Fibroblast of gingiva (primary cell): ENCODE measurements at regions not wholly inside any gene's neighbourhood (a gene's known extent, or its start where the extent isn't known, plus 50 kb on each side); places are given as distances from the start of the nearest gene placed in this dataset.

Experiments used
- DNase-seq: peaks from one replicate; pipeline ENCODE4 v3.0.0-alpha.2; 2011; ENCODE audit warnings: low read depth

DNA sequence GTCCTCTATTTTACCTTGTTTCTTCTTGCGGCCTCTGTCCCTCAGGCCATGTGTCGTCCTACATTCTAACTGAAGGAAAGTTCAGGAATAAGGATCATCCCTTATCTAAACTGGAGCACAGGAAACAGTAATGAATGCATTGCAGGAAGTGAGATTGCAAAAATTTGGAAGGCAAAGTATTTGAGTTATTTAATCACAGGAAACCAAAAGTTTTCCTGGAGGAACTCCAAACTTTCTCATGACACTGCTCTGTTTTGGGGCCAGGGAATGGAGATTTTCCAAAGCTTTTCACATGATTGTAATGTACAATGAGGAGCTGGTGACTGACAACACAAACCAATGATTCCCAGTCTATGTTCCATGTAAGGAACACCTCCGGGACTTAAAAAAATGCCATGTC is 57.8 kb upstream of the PLSCR4 start:
- peak; percentile 76 for DNase-seq

DNA sequence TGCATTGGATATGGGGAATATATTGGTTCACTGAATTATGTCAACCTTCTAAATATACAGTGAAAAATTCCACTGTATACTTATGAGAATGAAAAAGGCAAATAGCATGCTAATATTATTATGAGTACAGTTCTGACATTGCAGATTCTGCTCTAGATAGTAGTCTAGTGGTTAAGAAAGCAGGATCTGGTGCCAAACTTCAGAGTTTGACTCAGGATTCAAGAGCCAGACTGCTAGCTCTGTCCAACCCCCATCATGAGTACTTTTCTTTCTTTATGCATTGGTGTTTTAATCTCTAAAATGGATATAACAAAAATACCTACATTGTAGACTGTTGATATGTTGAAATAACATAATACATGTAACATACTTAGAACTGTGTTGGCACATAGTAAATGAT is 57.3 kb upstream of the PLSCR4 start:
- DNase-seq = peak; percentile 68

DNA sequence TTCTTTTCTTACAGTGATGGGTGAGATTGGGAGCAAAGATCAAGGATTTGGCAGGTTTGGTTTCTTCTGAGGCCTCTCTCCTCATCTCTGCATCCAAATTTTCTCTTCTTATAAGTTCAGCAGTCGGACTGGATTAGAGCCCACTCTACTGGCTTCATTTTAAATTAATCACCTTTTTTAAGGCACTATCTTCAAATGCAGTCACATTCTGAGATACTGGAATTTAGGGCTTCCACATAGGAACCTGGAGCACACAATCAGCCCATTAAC is 56.5 kb upstream of the PLSCR4 start:
- DNase-seq = no peak

DNA sequence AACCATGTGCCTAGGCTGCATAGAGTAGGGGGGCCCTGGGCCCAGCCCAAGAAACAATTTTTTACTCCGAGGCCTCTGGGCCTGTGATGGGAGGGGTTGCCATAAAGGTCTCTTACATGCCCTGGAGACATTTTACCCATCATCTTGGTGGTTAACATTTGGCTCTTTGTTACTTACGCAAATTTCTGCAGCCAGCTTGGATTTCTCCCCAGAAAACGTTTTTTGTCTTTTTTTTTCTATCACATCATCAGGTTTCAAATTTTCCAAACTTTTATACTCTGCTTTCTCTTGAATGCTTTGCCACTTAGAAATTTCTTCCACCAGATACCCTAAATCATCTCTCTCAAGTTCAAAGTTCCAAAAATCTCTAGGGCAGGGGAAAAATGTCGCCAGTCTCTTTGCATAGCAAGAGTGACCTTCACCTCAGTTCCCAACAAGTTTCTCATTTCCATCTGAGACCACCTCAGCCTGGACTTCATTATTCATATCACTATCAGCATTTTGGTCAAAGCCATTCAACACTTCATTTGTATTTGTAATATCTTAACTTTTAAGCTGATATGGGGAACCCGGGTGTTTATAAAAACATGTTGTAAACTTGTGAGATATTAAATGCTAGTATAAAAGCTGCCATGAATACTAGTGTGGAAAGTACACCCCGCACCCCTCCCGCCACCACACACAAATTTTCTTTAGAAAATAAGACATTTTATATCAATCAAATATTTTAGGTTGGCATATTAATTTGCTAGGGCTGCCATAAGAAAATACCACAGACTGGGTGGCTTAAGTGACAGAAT is 56.0 kb upstream of the PLSCR4 start:
- DNase-seq = no peak

DNA sequence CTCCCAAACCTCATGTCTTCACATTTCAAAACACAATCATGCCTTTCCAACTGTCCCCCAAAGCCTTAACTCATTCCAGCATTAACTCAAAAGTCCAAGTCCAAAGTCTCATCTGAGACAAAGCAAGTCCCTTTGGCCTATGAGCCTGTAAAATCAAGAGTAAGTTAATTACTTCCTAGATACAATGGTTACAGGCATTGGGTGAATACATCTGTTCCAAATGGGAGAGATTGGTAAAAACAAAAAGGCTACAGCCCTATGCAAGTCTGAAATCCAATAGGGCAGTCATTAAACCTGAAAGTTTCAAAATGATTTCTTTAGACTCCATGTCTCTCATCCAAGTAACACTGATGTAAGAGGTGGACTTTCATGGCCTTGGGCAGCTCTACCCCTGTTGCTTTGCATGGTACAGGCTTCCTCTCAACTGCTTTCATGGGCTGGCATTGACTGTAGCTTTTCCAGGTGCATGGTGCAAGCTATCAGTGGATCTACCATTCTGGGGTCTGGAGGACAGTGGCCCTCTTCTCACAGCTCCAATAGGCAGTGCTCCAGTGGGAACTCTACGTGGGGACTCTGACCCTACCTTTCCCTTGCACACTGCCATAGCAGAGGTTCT is 55.0 kb upstream of the PLSCR4 start:
- no peak for DNase-seq

DNA sequence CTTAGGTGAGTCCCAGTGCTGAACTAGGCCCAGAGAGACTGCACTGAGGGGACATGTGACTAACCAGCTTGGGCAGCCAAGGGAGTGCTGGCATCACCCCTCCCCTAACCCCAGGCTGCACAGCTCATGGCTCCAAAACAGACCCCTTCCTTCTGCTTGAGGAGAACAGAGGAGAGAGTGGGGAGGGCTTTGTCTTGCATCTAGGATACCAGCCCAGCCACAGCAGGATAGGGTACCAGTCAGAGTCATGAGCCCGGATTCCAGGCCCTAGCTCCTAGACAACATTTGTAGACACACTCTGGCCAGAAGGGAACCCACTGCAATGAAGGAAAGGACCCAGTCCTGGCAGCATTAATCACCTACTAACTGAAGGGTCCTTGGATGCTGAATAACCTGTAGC is 49.9 kb upstream of the PLSCR4 start:
- no peak for DNase-seq
